ENCODE measurements at regions not wholly inside any gene's neighbourhood (a gene's known extent, or its start where the extent isn't known, plus 50 kb on each side); places are given as distances from the start of the nearest gene placed in this dataset.

GRCh38 chr21:15210235-15210678 lies 145.5 kb upstream of the NRIP1 start (continued):
- peak; percentile 74 for TF ChIP-seq ZNF503 (CRISPR knock-in tag; IDR thresholded peaks at IDR 0.05)
- 0 out of 2 replicates have a peak, but pooled peaks have one; percentile 84 for TF ChIP-seq ZNF512B (CRISPR knock-in tag; IDR thresholded peaks at IDR 0.05; ENCODE audit: borderline replicate concordance)
- peak; percentile 43; the same call in 1 of the 2 replicates for TF ChIP-seq MEF2D (CRISPR knock-in tag; IDR thresholded peaks at IDR 0.05)
- TF ChIP-seq ATF1 (CRISPR knock-in tag; IDR thresholded peaks at IDR 0.05): no peak
- peak; percentile 98 for TF ChIP-seq GATAD2A (CRISPR knock-in tag; IDR thresholded peaks at IDR 0.05)
- TF ChIP-seq ZNF563 (CRISPR knock-in tag; IDR thresholded peaks at IDR 0.05): 0 out of 2 replicates have a peak, but pooled peaks have one; percentile 36
- TF ChIP-seq THRA (CRISPR knock-in tag; IDR thresholded peaks at IDR 0.05; ENCODE audit: borderline replicate concordance): peak; percentile 94; the same call in 1 of the 2 replicates
- TF ChIP-seq ZNF574 (CRISPR knock-in tag; IDR thresholded peaks at IDR 0.05): peak; percentile 82
- TF ChIP-seq NKX3-1 (CRISPR knock-in tag; IDR thresholded peaks at IDR 0.05): 0 out of 2 replicates have a peak, but pooled peaks have one; percentile 55
- peak; percentile 65; the same call in 1 of the 2 replicates for TF ChIP-seq ZNF281 (CRISPR knock-in tag; IDR thresholded peaks at IDR 0.05; ENCODE audit: borderline replicate concordance)
- TF ChIP-seq MTA1 (CRISPR knock-in tag; IDR thresholded peaks at IDR 0.05; ENCODE audit: borderline replicate concordance): peak; percentile 96; the same call in 1 of the 2 replicates
- TF ChIP-seq IRF2 (CRISPR knock-in tag; IDR thresholded peaks at IDR 0.05): peak; percentile 81
- peak; percentile 51; the same call in 1 of the 2 replicates for TF ChIP-seq ZNF329 (CRISPR knock-in tag; IDR thresholded peaks at IDR 0.05; ENCODE audit: low read depth)
- peak; percentile 98 for TF ChIP-seq POGZ (CRISPR knock-in tag; IDR thresholded peaks at IDR 0.05)
- peak; percentile 69 for TF ChIP-seq GABPB1 (CRISPR knock-in tag; IDR thresholded peaks at IDR 0.05)
- no peak for TF ChIP-seq MATR3 (CRISPR knock-in tag; IDR thresholded peaks at IDR 0.05)
- peak; percentile 41; the same call in 1 of the 2 replicates for TF ChIP-seq ZNF564 (CRISPR knock-in tag; IDR thresholded peaks at IDR 0.05)
- TF ChIP-seq MZF1 (CRISPR knock-in tag; IDR thresholded peaks at IDR 0.05; ENCODE audit: borderline replicate concordance): no peak
